ENCODE measurements at regions not wholly inside any gene's neighbourhood (a gene's known extent, or its start where the extent isn't known, plus 50 kb on each side); places are given as distances from the start of the nearest gene placed in this dataset.

DNA sequence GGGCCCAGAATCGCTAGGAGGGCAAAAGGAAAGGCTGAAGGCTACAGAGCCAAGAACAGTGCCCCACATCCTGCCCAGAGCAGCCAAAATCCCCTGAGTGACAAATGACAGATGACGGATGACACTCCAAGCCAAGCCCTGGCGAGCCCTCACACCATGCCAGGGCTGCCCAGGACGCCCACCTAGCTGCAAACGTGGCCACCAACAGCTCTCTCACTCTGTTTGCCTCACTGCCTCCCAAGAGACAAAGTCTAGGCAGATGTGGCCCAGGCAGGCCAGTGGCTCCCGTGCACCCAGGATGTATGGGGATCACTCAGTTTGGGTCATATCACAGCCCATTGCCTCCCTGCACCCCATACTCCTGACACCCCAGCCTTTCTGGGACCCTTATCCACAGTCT lies 270.1 kb upstream of the NSMCE3 start:
- ChIA-PET CTCF (interaction anchor here (1.7 kb wide), 1 partner anchor 134 kb away, joined by 4 read pairs; no protein-coding TSS in a partner anchor), POLR2A (no interaction called here)
- H3K4me2 ChIP-seq, result no peak overlapping the region
- TF ChIP-seq KDM1A (IDR thresholded peaks at IDR 0.05; ENCODE audit: low read depth) (no peak), MAFK (IDR thresholded peaks at IDR 0.05; ENCODE audit: partially characterized antibody) (no peak)
- TF ChIP-seq, protein P1, sequence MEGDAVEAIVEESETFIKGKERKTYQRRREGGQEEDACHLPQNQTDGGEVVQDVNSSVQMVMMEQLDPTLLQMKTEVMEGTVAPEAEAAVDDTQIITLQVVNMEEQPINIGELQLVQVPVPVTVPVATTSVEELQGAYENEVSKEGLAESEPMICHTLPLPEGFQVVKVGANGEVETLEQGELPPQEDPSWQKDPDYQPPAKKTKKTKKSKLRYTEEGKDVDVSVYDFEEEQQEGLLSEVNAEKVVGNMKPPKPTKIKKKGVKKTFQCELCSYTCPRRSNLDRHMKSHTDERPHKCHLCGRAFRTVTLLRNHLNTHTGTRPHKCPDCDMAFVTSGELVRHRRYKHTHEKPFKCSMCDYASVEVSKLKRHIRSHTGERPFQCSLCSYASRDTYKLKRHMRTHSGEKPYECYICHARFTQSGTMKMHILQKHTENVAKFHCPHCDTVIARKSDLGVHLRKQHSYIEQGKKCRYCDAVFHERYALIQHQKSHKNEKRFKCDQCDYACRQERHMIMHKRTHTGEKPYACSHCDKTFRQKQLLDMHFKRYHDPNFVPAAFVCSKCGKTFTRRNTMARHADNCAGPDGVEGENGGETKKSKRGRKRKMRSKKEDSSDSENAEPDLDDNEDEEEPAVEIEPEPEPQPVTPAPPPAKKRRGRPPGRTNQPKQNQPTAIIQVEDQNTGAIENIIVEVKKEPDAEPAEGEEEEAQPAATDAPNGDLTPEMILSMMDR (IDR thresholded peaks at IDR 0.05), result no peak
- H3K27ac ChIP-seq, result no peak overlapping the region
- no peak for DNase-seq (ENCODE audit: low read depth in 1 of 2, low spot score in 1 of 2)
- H3K4me3 ChIP-seq, result no peak overlapping the region
- peaks cover under 1% of the 10 kb centered on the region; the same call in 1 of the 3 replicates for H3K4me1 ChIP-seq
- WGBS (ENCODE audit: missing lambda C conversion rate), result 31% methylated on average over 6 of the region's 6 CpGs
- ATAC-seq, result no peak
- H3K9me3 ChIP-seq, result no peaks in the 10 kb centered on the region; the same call in 1 of the 3 replicates
- no peak for FAIRE-seq

DNA sequence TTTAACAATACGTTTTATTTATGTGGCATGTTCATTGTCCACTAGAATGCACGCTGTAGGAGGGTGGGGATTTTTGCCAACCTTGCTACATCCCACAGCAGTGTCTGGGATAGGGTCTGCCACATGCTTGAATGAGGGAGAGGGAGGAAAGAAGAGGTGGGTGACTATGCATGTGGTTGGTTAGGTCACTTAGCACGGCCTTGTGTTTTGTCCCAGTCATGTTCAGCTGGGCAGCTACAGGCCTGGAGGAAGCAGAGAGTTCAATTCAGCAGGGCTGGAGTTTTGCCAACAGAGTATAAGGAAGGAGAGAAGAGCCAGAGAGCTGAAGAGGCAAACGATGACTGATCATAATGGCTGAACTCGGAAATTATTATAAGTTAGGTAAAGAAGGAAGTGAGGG lies 268.4 kb upstream of the NSMCE3 start:
- H3K4me2 ChIP-seq, result no peak overlapping the region
- CTCF ChIA-PET, result interaction anchor here (0.8 to 1.1 kb wide), 2 partner anchors 12 to 13 kb away, joined by 3 to 4 read pairs; no protein-coding TSS in a partner anchor
- POLR2A ChIA-PET, result no interaction called here
- H3K4me1 ChIP-seq, result peaks cover 8% of the 10 kb centered on the region; the same call in 1 of the 3 replicates
- ATAC-seq, result no peak
- H3K4me3 ChIP-seq, result no peak overlapping the region
- no peak for FAIRE-seq
- 37% methylated on average over 5 of the region's 5 CpGs for WGBS (ENCODE audit: missing lambda C conversion rate)
- DNase-seq (ENCODE audit: low read depth in 1 of 2, low spot score in 1 of 2), result peak in 1 of 2 experiments; percentile 27
- TF ChIP-seq FOSB (CRISPR knock-in tag; IDR thresholded peaks at IDR 0.05) (no peak), ZFP36 (IDR thresholded peaks at IDR 0.05; ENCODE audit: borderline replicate concordance, partially characterized antibody) (no peak), RCOR1 (IDR thresholded peaks at IDR 0.05; ENCODE audit: low read depth, low read length) (no peak), ZNF302 (CRISPR knock-in tag; IDR thresholded peaks at IDR 0.05) (no peak), TFCP2L1 (CRISPR knock-in tag; IDR thresholded peaks at IDR 0.05) (no peak), EP300 (IDR thresholded peaks at IDR 0.05) (no peak), MAFK (IDR thresholded peaks at IDR 0.05; ENCODE audit: partially characterized antibody) (no peak), ZSCAN20 (CRISPR knock-in tag; IDR thresholded peaks at IDR 0.05) (no peak), SMC3 (IDR thresholded peaks at IDR 0.05) (no peak), MAZ (IDR thresholded peaks at IDR 0.05; ENCODE audit: borderline replicate concordance, low read depth, low read length) (no peak), RNF2 (IDR thresholded peaks at IDR 0.05; ENCODE audit: borderline replicate concordance, low read depth) (no peak), POLR2AphosphoS2 (conservative IDR thresholded peaks at IDR 0.05; ENCODE audit: low read length) (no peak), CHD4 (IDR thresholded peaks at IDR 0.05; ENCODE audit: borderline replicate concordance) (no peak)
- TF ChIP-seq, protein P2, sequence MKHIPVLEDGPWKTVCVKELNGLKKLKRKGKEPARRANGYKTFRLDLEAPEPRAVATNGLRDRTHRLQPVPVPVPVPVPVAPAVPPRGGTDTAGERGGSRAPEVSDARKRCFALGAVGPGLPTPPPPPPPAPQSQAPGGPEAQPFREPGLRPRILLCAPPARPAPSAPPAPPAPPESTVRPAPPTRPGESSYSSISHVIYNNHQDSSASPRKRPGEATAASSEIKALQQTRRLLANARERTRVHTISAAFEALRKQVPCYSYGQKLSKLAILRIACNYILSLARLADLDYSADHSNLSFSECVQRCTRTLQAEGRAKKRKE (CRISPR knock-in tag; IDR thresholded peaks at IDR 0.05; ENCODE audit: low read depth), result no peak
- H3K9me3 ChIP-seq, result no peaks in the 10 kb centered on the region
- no peak overlapping the region for H3K27ac ChIP-seq

DNA sequence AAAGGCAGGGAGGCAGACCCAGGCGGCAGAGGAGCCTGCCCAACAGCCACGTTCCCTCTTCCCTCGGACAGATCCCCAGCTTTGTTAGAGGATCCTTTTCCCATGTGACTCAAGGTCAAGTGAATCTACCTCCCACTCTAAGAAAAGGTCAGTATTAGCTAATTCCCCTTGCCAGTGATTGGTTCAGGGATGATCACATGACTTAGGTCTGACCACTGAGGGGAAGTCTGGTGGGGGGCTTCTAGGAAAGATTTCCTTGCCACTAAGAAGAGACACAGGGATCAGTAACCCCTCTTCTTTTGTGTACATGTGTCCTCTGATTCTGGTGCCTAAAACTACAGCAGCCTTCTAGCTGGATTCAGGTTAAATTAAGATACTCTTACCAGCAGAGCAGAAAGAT lies 266.3 kb upstream of the NSMCE3 start:
- DNase-seq (ENCODE audit: low read depth in 1 of 2, low spot score in 1 of 2), result no peak
- H3K27ac ChIP-seq, result no peak overlapping the region
- no peak for FAIRE-seq
- no peak overlapping the region for H3K4me2 ChIP-seq
- WGBS (ENCODE audit: missing lambda C conversion rate), result 56% methylated on average over 3 of the region's 3 CpGs
- ATAC-seq, result no peak
- peaks cover 8% of the 10 kb centered on the region; the same call in 1 of the 3 replicates for H3K4me1 ChIP-seq
- POLR2A ChIA-PET, result no interaction called here
- no peaks in the 10 kb centered on the region for H3K9me3 ChIP-seq
- CTCF ChIA-PET, result interaction anchor here (0.6 to 1.0 kb wide), 2 partner anchors 13 to 29 kb away, joined by 3 read pairs; no protein-coding TSS in a partner anchor
- TF ChIP-seq ZC3H11A (IDR thresholded peaks at IDR 0.05), result no peak
- TF ChIP-seq POLR2AphosphoS2 (conservative IDR thresholded peaks at IDR 0.05; ENCODE audit: low read length), result no peak
- no peak for TF ChIP-seq TP53 (CRISPR knock-in tag; IDR thresholded peaks at IDR 0.05)
- no peak for TF ChIP-seq EHMT2 (IDR thresholded peaks at IDR 0.05; ENCODE audit: low read depth)
- TF ChIP-seq JUN (IDR thresholded peaks at IDR 0.05), result no peak
- no peak for TF ChIP-seq HOXA7 (CRISPR knock-in tag; IDR thresholded peaks at IDR 0.05)
- TF ChIP-seq SMC3 (IDR thresholded peaks at IDR 0.05), result no peak
- TF ChIP-seq RAD21 (conservative IDR thresholded peaks at IDR 0.05 in 1 of 2, IDR thresholded peaks at IDR 0.05 in 1 of 2), result no peak
- TF ChIP-seq HEYL (CRISPR knock-in tag; IDR thresholded peaks at IDR 0.05), result no peak
- no peak for TF ChIP-seq EHF (CRISPR knock-in tag; IDR thresholded peaks at IDR 0.05)
- TF ChIP-seq, protein P3, sequence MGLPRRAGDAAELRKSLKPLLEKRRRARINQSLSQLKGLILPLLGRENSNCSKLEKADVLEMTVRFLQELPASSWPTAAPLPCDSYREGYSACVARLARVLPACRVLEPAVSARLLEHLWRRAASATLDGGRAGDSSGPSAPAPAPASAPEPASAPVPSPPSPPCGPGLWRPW (IDR thresholded peaks at IDR 0.05), result no peak
- TF ChIP-seq GATA3 (IDR thresholded peaks at IDR 0.05; ENCODE audit: borderline replicate concordance), result no peak
- no peak for TF ChIP-seq FOSL2 (IDR thresholded peaks at IDR 0.05)
- no peak for TF ChIP-seq FOSL2 (CRISPR knock-in tag; IDR thresholded peaks at IDR 0.05)
- no peak for TF ChIP-seq ZFP36 (IDR thresholded peaks at IDR 0.05; ENCODE audit: borderline replicate concordance, partially characterized antibody)
- no peak for TF ChIP-seq KDM5A (IDR thresholded peaks at IDR 0.05)
- TF ChIP-seq NPAS2 (CRISPR knock-in tag; IDR thresholded peaks at IDR 0.05; ENCODE audit: borderline replicate concordance), result no peak
- no peak for TF ChIP-seq RCOR1 (IDR thresholded peaks at IDR 0.05; ENCODE audit: low read depth, low read length)
- TF ChIP-seq MAFK (IDR thresholded peaks at IDR 0.05; ENCODE audit: partially characterized antibody), result no peak
- TF ChIP-seq HOXB5 (CRISPR knock-in tag; IDR thresholded peaks at IDR 0.05), result no peak
- H3K4me3 ChIP-seq, result no peak overlapping the region
